ENCODE measurements at regions not wholly inside any gene's neighbourhood (a gene's known extent, or its start where the extent isn't known, plus 50 kb on each side); places are given as distances from the start of the nearest gene placed in this dataset.

GRCh38 chr3:107954845-107955244 lies 136.0 kb downstream of the CD47 start:
- no peaks in the 10 kb centered on the region for H3K9me3 ChIP-seq
- intact Hi-C loops (cut with DNase I): no loop called here
- no peak overlapping the region for H3K27ac ChIP-seq
- no peaks in the 10 kb centered on the region for H3K4me1 ChIP-seq
- 87 to 91% methylated on average over 2 of the region's 2 CpGs for WGBS, 2 donors
- H3K27me3 ChIP-seq: no peaks in the 10 kb centered on the region
- TF ChIP-seq, protein P1, sequence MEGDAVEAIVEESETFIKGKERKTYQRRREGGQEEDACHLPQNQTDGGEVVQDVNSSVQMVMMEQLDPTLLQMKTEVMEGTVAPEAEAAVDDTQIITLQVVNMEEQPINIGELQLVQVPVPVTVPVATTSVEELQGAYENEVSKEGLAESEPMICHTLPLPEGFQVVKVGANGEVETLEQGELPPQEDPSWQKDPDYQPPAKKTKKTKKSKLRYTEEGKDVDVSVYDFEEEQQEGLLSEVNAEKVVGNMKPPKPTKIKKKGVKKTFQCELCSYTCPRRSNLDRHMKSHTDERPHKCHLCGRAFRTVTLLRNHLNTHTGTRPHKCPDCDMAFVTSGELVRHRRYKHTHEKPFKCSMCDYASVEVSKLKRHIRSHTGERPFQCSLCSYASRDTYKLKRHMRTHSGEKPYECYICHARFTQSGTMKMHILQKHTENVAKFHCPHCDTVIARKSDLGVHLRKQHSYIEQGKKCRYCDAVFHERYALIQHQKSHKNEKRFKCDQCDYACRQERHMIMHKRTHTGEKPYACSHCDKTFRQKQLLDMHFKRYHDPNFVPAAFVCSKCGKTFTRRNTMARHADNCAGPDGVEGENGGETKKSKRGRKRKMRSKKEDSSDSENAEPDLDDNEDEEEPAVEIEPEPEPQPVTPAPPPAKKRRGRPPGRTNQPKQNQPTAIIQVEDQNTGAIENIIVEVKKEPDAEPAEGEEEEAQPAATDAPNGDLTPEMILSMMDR (IDR thresholded peaks at IDR 0.05): no peak
- no peak for TF ChIP-seq POLR2A (IDR thresholded peaks at IDR 0.05)
- no peak for DNase-seq
- no peaks in the 10 kb centered on the region for H3K36me3 ChIP-seq
- H3K4me3 ChIP-seq (replicated peaks in 1 of 3): no peak overlapping the region

DNA sequence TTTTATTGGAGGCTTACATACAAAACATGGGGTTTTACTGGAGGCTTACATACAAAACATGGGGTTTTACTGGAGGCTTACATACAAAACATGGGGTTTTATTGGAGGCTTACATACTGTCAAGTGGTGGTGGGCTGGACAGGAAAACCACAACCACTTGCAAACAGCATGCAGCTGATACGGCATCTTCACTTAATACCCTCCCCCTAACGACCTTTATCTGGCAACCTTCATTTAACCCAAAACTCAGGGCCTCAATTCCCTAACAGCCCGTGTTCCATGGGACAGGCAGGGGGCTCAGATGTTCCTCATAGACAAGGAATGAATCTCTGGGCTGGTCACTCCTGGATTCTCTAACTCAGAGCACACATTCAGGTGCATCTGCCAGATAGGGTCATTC lies 137.1 kb downstream of the CD47 start:
- H3K4me3 ChIP-seq (replicated peaks in 1 of 3): no peak overlapping the region
- intact Hi-C loops (cut with DNase I): no loop called here
- no peak for TF ChIP-seq POLR2A (IDR thresholded peaks at IDR 0.05)
- TF ChIP-seq, protein P1 (IDR thresholded peaks at IDR 0.05): no peak
- no peaks in the 10 kb centered on the region for H3K27me3 ChIP-seq
- no peaks in the 10 kb centered on the region for H3K9me3 ChIP-seq
- no peak overlapping the region for H3K27ac ChIP-seq
- no peak for DNase-seq
- WGBS, 2 donors: 77 to 82% methylated on average over 3 of the region's 3 CpGs
- no peaks in the 10 kb centered on the region for H3K4me1 ChIP-seq
- no peaks in the 10 kb centered on the region for H3K36me3 ChIP-seq

- no peak overlapping the region for H3K4me3 ChIP-seq (replicated peaks in 1 of 3)
- DNase-seq: no peak
- H3K4me1 ChIP-seq: no peaks in the 10 kb centered on the region
- TF ChIP-seq, protein P1 (IDR thresholded peaks at IDR 0.05): no peak
- TF ChIP-seq POLR2A (IDR thresholded peaks at IDR 0.05): no peak
- no peaks in the 10 kb centered on the region for H3K9me3 ChIP-seq
- H3K36me3 ChIP-seq: no peaks in the 10 kb centered on the region
- intact Hi-C loops (cut with DNase I): no loop called here
- no peak overlapping the region for H3K27ac ChIP-seq
- H3K27me3 ChIP-seq: no peaks in the 10 kb centered on the region
- WGBS, 2 donors: 50 to 62% methylated on average over 2 of the region's 2 CpGs
Observed at GRCh38 chr3:107951126-107951525, 139.7 kb downstream of the CD47 start.

DNA sequence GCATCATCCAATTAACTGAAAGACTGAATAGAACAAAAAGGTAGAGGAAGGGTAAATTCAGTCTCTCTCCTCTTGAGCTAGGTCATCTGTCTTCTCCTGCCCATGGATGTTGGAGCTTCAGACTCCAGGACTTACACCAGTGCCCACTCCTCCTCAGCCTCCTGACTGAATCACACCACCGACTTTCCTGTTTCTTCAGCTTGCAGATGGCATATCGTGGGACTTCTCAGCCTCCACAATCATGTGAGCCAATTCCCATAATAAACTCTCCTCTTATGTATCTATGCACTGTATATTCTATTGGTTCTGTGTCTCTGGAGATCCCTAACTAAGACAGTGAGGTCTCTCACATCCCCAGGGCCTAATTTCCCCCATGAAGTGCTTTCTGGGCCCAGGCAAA lies 140.4 kb downstream of the CD47 start:
- Histone ChIP-seq H3K27ac (no peak overlapping the region), H3K9me3 (no peaks in the 10 kb centered on the region), H3K27me3 (no peaks in the 10 kb centered on the region), H3K4me3 (replicated peaks in 1 of 3) (no peak overlapping the region), H3K4me1 (no peaks in the 10 kb centered on the region), H3K36me3 (no peaks in the 10 kb centered on the region)
- WGBS, 2 donors: 96% methylated on average over 2 of the region's 2 CpGs
- intact Hi-C loops (cut with DNase I): no loop called here
- no peak for DNase-seq
- TF ChIP-seq POLR2A (IDR thresholded peaks at IDR 0.05): no peak
- TF ChIP-seq, protein P1 (IDR thresholded peaks at IDR 0.05): no peak

- no peaks in the 10 kb centered on the region for H3K9me3 ChIP-seq
- H3K36me3 ChIP-seq: no peaks in the 10 kb centered on the region
- WGBS, 2 donors: 87 to 88% methylated on average over 3 of the region's 3 CpGs
- H3K4me1 ChIP-seq: no peaks in the 10 kb centered on the region
- H3K27ac ChIP-seq: no peak overlapping the region
- TF ChIP-seq, protein P1 (IDR thresholded peaks at IDR 0.05): no peak
- no peak for DNase-seq
- intact Hi-C loops (cut with DNase I): no loop called here
- H3K4me3 ChIP-seq (replicated peaks in 1 of 3): no peak overlapping the region
- no peaks in the 10 kb centered on the region for H3K27me3 ChIP-seq
Observed at GRCh38 chr3:107949394-107949970, 141.3 kb downstream of the CD47 start.
